ENCODE measurements at regions not wholly inside any gene's neighbourhood (a gene's known extent, or its start where the extent isn't known, plus 50 kb on each side); places are given as distances from the start of the nearest gene placed in this dataset.

DNA sequence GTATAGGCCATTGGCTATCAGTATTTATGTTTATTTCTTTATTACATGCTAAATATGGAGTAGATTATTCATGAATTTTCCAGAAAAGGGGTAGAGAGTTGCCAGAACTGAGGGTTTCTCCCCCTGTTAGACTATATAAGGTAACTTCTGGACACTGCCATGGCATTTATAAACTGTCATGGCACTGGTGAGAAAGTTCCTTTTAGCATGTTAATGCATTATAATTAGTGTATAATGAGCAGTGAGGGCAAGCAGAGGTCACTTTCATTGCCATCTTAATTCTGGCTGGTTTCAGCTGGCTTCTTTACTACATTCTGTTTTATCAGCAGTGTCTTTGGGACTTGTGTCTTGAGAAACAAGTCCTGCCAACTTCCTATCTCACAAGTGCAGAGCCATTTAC, 220.0 kb upstream of the CNR1 start:
- no peak for TF ChIP-seq POLR2A (IDR thresholded peaks at IDR 0.05)
- no peak for TF ChIP-seq CTCF (IDR thresholded peaks at IDR 0.05)
